Fibroblast of upper back skin (primary cell): ENCODE measurements at regions not wholly inside any gene's neighbourhood (a gene's known extent, or its start where the extent isn't known, plus 50 kb on each side); places are given as distances from the start of the nearest gene placed in this dataset.

Experiments
- DNase-seq: peaks from one replicate; pipeline ENCODE4 v3.0.0-alpha.2; 2013

- peak; percentile 2 for DNase-seq
These were observed 889.4 kb upstream of the SEMA6A start for GRCh38 chr5:117463881-117464570.

- DNase-seq: no peak
These were observed 887.3 kb upstream of the SEMA6A start for GRCh38 chr5:117461966-117462365.

GRCh38 chr5:117461403-117461802 lies 886.8 kb upstream of the SEMA6A start:
- no peak for DNase-seq

GRCh38 chr5:117457656-117458055 lies 883.0 kb upstream of the SEMA6A start:
- DNase-seq: no peak

- no peak for DNase-seq
These were observed 882.3 kb upstream of the SEMA6A start for GRCh38 chr5:117456866-117457470.

GRCh38 chr5:117455236-117456233 lies 880.9 kb upstream of the SEMA6A start:
- DNase-seq: no peak

GRCh38 chr5:117454716-117455212 lies 880.1 kb upstream of the SEMA6A start:
- DNase-seq: peak; percentile 11

- DNase-seq: no peak
These were observed 862.2 kb upstream of the SEMA6A start for GRCh38 chr5:117436846-117437245.

- no peak for DNase-seq
These were observed 860.6 kb upstream of the SEMA6A start for GRCh38 chr5:117435203-117435602.

- DNase-seq: no peak
These were observed 859.6 kb upstream of the SEMA6A start for GRCh38 chr5:117434254-117434653.

- no peak for DNase-seq
These were observed 859.2 kb upstream of the SEMA6A start for GRCh38 chr5:117433818-117434217.

- no peak for DNase-seq
These were observed 856.5 kb upstream of the SEMA6A start for GRCh38 chr5:117431091-117431490.

GRCh38 chr5:117425163-117425562 lies 850.5 kb upstream of the SEMA6A start:
- DNase-seq: no peak

- DNase-seq: no peak
These were observed 849.9 kb upstream of the SEMA6A start for GRCh38 chr5:117424559-117424958.

- DNase-seq: no peak
These were observed 842.9 kb upstream of the SEMA6A start for GRCh38 chr5:117417501-117417900.

GRCh38 chr5:117414926-117415325 lies 840.3 kb upstream of the SEMA6A start:
- no peak for DNase-seq

GRCh38 chr5:117411701-117412100 lies 837.1 kb upstream of the SEMA6A start:
- DNase-seq: no peak

- no peak for DNase-seq
These were observed 830.6 kb upstream of the SEMA6A start for GRCh38 chr5:117405197-117405596.

GRCh38 chr5:117394506-117395157 lies 820.0 kb upstream of the SEMA6A start:
- no peak for DNase-seq

- no peak for DNase-seq
These were observed 818.5 kb upstream of the SEMA6A start for GRCh38 chr5:117393125-117393524.

- DNase-seq: no peak
These were observed 805.7 kb upstream of the SEMA6A start for GRCh38 chr5:117380316-117380715.

- DNase-seq: no peak
These were observed 804.9 kb upstream of the SEMA6A start for GRCh38 chr5:117379521-117379920.

- no peak for DNase-seq
These were observed 802.1 kb upstream of the SEMA6A start for GRCh38 chr5:117376748-117377147.
